Inferior parietal cortex (tissue), 1 donor: ENCODE measurements at regions not wholly inside any gene's neighbourhood (a gene's known extent, or its start where the extent isn't known, plus 50 kb on each side); places are given as distances from the start of the nearest gene placed in this dataset.
"Not testable (repeated sequence)": the region's sequence is repeated elsewhere in the genome, so short reads cannot be mapped to it uniquely, and the experiment has no call there.

Experiments
- DNase-seq: peaks from one replicate; pipeline ENCODE4 v3.0.0-alpha.2; 2016; ENCODE audit errors: extremely low spot score

- not testable (repeated sequence) for DNase-seq
Measured at GRCh38 chr2:208800887-208801286, 394.3 kb downstream of the PTH2R start.

- no peak for DNase-seq
Measured at GRCh38 chr2:208807756-208808155, 401.2 kb downstream of the PTH2R start.

DNA sequence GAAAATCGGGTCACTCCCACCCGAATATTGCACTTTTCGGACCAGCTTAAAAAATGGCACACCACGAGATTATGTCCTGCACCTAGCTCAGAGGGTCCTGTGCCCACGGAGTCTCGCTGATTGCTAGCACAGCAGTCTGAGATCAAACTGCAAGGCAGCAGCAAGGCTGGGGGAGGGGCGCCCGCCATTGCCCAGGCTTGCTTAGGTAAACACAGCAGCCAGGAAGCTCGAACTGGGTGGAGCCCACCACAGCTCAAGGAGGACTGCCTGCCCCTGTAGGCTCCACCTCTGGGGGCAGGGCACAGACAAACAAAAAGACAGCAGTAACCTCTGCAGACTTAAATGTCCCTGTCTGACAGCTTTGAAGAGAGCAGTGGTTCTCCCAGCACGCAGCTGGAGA is 405.3 kb downstream of the PTH2R start:
- not testable (repeated sequence) for DNase-seq

GRCh38 chr2:208819190-208819589 is 412.6 kb downstream of the PTH2R start:
- no peak for DNase-seq

DNA sequence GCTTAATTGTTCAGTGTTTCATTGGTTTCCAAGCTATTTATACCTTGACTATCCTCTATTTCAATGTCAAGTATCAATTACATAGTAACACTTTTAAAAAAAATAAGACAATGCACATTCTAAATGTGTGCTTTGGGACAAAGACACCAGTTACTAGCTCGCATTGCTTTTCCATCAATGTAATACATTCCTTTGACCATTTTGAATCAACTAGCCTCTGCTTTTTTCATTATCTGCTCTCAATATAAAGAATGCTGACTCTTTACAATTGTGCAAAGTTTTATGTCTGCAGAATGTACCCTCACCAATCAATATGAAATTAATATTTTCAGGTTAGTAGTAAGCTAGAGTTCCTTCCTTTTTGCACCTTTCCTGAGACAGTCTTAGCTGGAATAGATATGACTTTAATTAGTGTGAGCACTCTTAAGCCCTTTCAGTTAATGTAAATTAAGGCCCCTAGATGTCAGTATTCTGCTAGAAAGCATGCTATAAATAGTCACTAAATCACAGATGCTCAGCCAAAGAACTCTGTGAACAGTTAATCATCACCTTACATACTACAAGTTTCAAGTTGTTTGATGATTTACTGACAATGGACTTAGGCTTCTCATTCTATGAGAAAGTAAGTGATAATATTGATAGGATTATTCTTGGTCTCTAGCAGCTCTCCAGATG is 413.6 kb downstream of the PTH2R start:
- DNase-seq = peak; percentile 28

DNA sequence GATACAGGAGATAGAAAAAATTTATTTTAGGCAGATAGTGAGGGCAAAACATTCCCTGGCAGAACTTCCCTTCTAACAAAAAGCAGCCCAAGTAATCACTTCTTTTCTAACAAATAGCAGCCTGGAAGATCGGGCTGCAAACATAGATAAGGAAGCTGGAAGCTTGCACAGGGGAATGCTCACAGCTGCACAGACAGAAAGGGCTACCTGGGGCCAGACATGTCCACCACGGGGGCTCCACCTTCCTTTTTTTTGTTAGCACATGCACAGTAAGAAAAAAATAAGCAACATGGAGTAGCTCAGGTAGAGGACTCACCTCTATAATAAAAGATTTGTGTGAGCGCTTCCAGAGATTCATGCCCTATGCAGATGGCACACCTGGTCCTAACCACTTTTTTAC is 420.5 kb downstream of the PTH2R start:
- DNase-seq = no peak

- DNase-seq = no peak
Measured at GRCh38 chr2:208827549-208828221, 421.1 kb downstream of the PTH2R start.

DNA sequence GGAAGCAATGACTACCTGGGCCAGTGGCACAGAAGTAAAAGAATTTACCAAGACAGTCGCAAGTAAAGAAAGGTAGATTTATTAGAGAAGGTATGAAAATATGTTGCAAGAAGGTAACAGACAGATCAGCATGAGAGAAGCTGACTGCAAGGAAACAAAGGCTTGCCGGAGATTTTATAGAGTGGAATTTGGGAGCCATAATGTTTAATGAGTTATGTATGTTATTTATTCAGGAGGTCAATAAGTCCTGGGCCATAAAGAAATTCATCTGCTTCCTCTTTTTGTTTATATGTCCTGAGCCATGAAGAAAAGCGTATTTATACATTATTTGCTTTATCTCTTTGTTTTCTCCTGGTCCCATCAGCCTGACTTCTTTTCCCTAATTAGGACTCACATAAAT is 423.6 kb downstream of the PTH2R start:
- DNase-seq = no peak

DNA sequence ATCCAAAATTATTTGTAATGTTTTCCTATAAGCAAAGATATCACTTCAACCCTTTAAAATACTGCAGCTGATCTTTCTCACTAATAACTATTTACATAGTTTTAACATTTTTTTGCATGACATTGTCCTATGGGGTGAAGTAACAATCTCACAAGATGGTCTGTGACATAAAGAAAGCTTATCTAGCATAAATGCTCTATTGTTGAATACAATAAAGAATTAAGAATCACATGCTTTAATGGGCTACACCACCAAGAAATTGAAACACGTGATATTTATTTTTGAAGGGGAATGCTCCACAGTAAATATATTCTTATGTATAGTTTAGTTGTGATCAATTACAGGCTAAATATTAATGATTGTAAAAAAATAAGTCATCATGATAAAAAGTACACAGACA is 441.1 kb downstream of the PTH2R start:
- DNase-seq = no peak

DNA sequence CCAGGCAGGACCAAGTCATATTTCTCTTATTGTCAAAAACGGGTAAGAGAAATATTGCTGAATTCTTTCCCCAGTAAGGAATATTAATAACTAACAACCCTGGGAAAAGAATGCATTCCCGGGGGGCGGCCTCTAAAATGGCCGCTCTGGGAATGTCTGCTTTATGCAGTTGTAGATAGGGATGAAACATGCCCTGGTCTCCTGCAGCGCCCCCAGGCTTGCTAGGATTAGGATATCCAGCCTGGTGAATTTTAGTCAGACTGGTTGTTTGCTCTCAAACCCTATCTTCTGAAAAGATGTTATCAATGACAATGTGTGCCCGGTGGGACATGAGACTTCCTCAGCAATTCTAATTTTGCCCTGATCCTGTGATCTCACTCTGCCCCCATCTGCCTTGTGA is 448.1 kb downstream of the PTH2R start:
- no peak for DNase-seq

DNA sequence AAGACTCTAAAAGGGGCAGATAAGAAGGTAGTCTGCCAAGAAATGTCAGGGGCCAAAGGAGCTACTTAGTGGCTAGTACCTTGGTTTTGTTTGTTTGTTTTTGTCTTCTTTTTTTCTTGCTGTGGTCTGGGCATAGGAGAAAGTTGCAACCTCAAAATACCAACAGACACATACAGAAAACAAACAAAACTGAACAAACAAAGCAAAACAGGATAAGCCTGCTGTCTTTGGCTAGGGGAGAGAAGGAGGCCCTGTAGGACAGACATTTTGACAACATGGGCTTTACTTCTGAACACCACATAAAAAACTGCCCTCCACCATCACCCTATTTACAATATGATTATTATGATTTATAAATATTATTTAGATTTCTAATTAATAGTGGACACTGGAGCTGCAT is 460.8 kb downstream of the PTH2R start:
- no peak for DNase-seq

DNA sequence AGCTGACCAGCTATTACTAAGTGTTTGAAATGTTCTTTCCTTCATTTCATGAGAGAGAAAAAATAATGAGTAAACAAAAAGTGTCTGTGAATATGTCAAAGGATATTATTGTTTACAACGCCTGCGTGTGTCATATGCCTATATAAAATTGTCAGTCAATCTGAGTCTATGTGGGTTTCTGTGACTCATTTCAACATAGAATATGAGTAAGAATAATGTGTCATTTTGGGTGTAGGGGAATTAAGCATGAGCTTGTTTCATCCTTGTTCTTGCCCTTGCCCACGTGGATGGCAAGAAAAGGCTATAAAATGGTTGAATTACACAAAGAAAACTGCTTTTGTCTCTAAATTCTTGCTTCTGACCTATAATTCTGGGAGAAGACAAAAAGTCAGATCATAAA is 466.0 kb downstream of the PTH2R start:
- DNase-seq = no peak

GRCh38 chr2:208879666-208880065 is 473.1 kb downstream of the PTH2R start:
- DNase-seq = no peak

DNA sequence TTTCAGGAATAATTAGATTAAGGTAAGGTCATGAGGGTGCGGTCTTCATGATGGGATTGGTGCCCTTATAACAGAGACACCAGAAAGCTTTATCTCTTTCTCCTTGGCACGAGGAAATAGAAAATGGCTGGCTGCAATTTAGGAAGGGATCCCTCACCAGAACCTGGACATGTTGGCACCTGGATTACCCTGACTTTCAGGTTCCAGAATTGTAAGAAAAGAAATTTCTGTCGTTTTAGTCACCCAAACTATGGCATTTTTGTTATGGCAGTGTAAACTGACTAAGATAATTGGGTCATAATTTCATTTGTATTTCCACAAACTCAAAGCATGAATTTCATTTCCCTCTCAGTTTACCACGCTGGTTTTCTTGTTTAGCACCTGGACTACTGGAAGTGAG is 473.6 kb downstream of the PTH2R start:
- DNase-seq = no peak

DNA sequence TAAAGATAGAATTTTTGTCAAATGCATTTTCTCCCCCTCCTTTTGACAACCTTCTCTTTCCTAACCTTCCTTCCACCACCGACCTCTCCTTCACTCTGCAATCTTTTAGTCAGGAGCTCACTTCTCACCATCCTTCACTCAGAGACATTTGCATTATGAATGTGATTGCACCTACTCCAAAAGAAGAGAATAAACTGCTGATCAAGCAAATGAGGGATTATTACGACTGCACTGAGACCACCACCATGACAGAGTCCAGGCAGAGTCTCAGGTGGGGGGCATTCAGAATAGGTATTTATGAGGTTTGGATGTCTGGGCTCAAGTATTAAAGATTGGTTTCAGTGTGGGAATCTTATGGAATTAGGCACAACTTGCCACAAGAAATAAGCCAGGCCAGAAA is 483.9 kb downstream of the PTH2R start:
- no peak for DNase-seq

GRCh38 chr2:208892203-208892602 is 485.6 kb downstream of the PTH2R start:
- DNase-seq = no peak

- no peak for DNase-seq
Measured at GRCh38 chr2:208906330-208906729, 499.7 kb downstream of the PTH2R start.

DNA sequence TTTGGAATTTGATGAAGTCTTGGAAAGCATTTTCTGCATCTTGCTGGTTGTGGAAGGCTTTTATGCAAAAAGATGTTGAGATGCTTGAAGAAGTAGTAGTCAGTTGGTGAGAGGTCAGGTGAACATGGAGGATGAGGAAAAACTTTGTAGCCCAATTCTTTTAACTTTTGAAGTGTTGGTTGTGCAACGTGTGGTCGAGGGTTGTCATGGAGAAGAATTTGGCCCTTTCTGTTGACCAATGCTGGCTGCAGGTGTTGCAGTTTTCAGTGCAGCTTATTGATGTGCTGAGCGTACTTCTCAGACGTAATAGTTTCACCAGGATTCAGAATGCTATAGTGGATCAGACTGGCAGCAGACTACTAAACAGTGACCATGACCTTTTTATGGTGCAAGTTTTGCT is 508.4 kb upstream of the MAP2 start:
- DNase-seq = no peak

DNA sequence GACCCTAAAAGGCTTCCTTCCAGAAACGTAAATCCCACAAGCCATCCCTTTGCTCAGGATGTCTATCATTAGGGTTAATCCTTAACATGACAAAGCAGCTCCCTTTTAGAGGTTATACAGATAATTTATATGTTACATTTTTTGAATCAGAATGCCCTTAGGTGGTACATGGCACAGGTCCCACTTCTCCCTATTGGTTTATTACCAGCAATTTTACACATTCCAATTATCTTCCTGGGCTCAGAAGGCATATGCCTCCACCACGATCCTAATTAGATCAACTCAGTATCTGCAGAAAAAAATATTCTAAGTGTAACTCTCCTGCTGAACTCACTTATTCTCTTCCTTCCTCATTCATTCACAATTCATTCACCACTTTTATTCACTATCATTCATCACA is 507.0 kb upstream of the MAP2 start:
- no peak for DNase-seq

- not testable (repeated sequence) for DNase-seq
Measured at GRCh38 chr2:208921358-208921757, 502.5 kb upstream of the MAP2 start.

GRCh38 chr2:208927867-208928266 is 496.0 kb upstream of the MAP2 start:
- no peak for DNase-seq

GRCh38 chr2:208929139-208929864 is 494.5 kb upstream of the MAP2 start:
- no peak for DNase-seq

DNA sequence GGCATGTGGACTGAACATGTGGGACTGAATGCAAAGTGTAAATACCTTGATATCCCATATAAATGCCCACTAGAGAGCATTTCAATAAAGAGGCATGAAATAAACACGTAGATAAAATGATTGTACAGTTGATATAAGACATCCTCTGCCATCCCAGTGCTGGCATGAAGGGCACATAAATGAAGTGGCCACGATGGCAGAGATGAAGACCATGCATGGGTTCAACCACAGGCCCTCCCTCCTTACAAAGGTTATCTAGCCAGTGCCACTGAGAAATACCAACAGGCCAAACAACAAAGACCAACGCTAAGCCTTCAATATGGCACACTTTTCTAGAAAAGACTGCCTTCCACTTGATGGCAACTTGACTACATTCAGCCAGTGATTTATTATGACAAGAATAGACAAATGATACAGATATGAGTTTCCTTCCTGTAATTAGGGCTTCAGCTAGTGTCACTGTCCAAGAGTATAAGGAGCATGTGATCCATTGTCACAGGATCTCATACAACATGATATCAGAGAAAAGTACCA is 493.9 kb upstream of the MAP2 start:
- DNase-seq = no peak
